ENCODE measurements at regions not wholly inside any gene's neighbourhood (a gene's known extent, or its start where the extent isn't known, plus 50 kb on each side); places are given as distances from the start of the nearest gene placed in this dataset.
"Not testable (repeated sequence)": the region's sequence is repeated elsewhere in the genome, so short reads cannot be mapped to it uniquely, and the experiment has no call there.

GRCh38 chr1:143842058-143842457 lies 129.7 kb downstream of the FAM72C start:
- not testable (repeated sequence) for TF ChIP-seq CTCF (conservative IDR thresholded peaks at IDR 0.05); ZFX (IDR thresholded peaks at IDR 0.05)
